ENCODE measurements at regions not wholly inside any gene's neighbourhood (a gene's known extent, or its start where the extent isn't known, plus 50 kb on each side); places are given as distances from the start of the nearest gene placed in this dataset.

GRCh38 chr6:18962361-18962905 lies 575.3 kb downstream of the RNF144B start:
- TF ChIP-seq CTCF (IDR thresholded peaks at IDR 0.05) (no peak), POLR2A (IDR thresholded peaks at IDR 0.05) (no peak), POLR2AphosphoS5 (IDR thresholded peaks at IDR 0.05) (no peak)

All from upper lobe of left lung (tissue), 4 donors.